Upper lobe of left lung (tissue), 4 donors: ENCODE measurements at regions not wholly inside any gene's neighbourhood (a gene's known extent, or its start where the extent isn't known, plus 50 kb on each side); places are given as distances from the start of the nearest gene placed in this dataset.

Experiments used
- CTCF ChIP-seq, 6 experiments: fragments of 450-650 bp in 4 of 6; fragments of 200-600 bp in 2 of 6; sonication (generic) in 2 of 6; IDR thresholded peaks; one replicate each; pipeline ENCODE4 v1.5.1; 2016 to 2019; ENCODE audit warnings: antibody characterized with exemption in 6 of 6
- POLR2AphosphoS5 ChIP-seq, 2 donors: sonication (generic); formaldehyde crosslinking; IDR thresholded peaks; one replicate each; pipeline ENCODE4 v1.5.1; 2017; ENCODE audit warnings: antibody characterized with exemption in 2 of 2

DNA sequence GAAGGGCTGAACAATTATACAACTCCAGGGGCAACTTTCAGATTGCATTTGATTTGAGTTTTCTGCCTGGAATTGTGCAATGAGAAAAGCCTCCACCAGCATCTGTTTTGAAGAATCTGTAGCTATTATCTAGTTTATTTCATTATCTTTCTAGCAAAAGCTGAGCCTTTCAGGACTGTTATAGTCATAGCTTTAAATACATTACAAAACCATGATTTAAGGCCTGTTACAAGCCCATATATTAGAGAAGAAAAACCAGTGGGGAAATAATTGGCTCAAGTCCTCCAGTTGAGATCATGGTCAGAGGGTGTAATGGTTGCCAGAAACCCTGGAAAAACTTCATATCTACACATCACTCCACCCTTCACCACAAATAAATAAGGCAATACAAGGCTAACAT lies 676.2 kb downstream of the HDGFL1 start:
- TF ChIP-seq CTCF (IDR thresholded peaks at IDR 0.05) (no peak), POLR2AphosphoS5 (IDR thresholded peaks at IDR 0.05) (no peak)
